AG04449 (cell line): ENCODE measurements at regions not wholly inside any gene's neighbourhood (a gene's known extent, or its start where the extent isn't known, plus 50 kb on each side); places are given as distances from the start of the nearest gene placed in this dataset.

Experiments used
- CTCF ChIA-PET: fragments of 350-600 bp; formaldehyde crosslinking; extraction: SDS; loops from one replicate; lab custom pipeline; 2021; ENCODE audit warnings: antibody characterized with exemption; lab: Yijun Ruan, JAX
- POLR2A ChIA-PET: fragments of 400-600, 350-600 bp; formaldehyde crosslinking; extraction: SDS; loops from one replicate; lab custom pipeline; 2020; ENCODE audit warnings: antibody characterized with exemption, inconsistent platforms; lab: Yijun Ruan, JAX
- DNase-seq: peaks from one replicate; pipeline ENCODE4 v3.0.0-alpha.2; 2010; ENCODE audit warnings: low read depth, low spot score
- H3K4me3 ChIP-seq: 2 replicates; pipeline ENCODE4 v1.5.1; 2011; ENCODE audit warnings: low read depth, mild to moderate bottlenecking, control low read depth, low read length
- TF ChIP-seq, protein P1 (sequence below): IDR thresholded peaks from one replicate; pipeline ENCODE4 v1.5.1; 2011; ENCODE audit warnings: mild to moderate bottlenecking, moderate library complexity, low read length, control low read depth, inconsistent platforms; ENCODE audit not compliant: insufficient read depth; ENCODE audit errors: missing control alignments

- CTCF ChIA-PET = no interaction called here
- TF ChIP-seq, protein P1, sequence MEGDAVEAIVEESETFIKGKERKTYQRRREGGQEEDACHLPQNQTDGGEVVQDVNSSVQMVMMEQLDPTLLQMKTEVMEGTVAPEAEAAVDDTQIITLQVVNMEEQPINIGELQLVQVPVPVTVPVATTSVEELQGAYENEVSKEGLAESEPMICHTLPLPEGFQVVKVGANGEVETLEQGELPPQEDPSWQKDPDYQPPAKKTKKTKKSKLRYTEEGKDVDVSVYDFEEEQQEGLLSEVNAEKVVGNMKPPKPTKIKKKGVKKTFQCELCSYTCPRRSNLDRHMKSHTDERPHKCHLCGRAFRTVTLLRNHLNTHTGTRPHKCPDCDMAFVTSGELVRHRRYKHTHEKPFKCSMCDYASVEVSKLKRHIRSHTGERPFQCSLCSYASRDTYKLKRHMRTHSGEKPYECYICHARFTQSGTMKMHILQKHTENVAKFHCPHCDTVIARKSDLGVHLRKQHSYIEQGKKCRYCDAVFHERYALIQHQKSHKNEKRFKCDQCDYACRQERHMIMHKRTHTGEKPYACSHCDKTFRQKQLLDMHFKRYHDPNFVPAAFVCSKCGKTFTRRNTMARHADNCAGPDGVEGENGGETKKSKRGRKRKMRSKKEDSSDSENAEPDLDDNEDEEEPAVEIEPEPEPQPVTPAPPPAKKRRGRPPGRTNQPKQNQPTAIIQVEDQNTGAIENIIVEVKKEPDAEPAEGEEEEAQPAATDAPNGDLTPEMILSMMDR = no peak
- DNase-seq = no peak
- no peak overlapping the region for H3K4me3 ChIP-seq
- POLR2A ChIA-PET = no interaction called here
Measured at GRCh38 chr5:145141534-145141933, 693.6 kb downstream of the PRELID2 start.

GRCh38 chr5:145130996-145131395, 704.1 kb downstream of the PRELID2 start:
- TF ChIP-seq, protein P1 = no peak
- H3K4me3 ChIP-seq = no peak overlapping the region
- ChIA-PET CTCF (interaction anchor here (0.8 to 1.2 kb wide), 2 partner anchors 216 to 927 kb away, joined by 3 to 4 read pairs; no protein-coding TSS in a partner anchor), POLR2A (no interaction called here)
- no peak for DNase-seq

GRCh38 chr5:145129797-145130196, 705.3 kb downstream of the PRELID2 start:
- POLR2A ChIA-PET = no interaction called here

GRCh38 chr5:145124806-145125205, 710.3 kb downstream of the PRELID2 start:
- TF ChIP-seq, protein P1 = no peak
- ChIA-PET CTCF (no interaction called here), POLR2A (no interaction called here)
- H3K4me3 ChIP-seq = no peak overlapping the region
- no peak for DNase-seq

More at GRCh38 chr5:145129797-145130196, 705.3 kb downstream of the PRELID2 start:
- H3K4me3 ChIP-seq = no peak overlapping the region
- CTCF ChIA-PET = interaction anchor here (1.2 kb wide), 1 partner anchor 217 kb away, joined by 4 read pairs; no protein-coding TSS in a partner anchor
- no peak for DNase-seq
- TF ChIP-seq, protein P1 = no peak

DNA sequence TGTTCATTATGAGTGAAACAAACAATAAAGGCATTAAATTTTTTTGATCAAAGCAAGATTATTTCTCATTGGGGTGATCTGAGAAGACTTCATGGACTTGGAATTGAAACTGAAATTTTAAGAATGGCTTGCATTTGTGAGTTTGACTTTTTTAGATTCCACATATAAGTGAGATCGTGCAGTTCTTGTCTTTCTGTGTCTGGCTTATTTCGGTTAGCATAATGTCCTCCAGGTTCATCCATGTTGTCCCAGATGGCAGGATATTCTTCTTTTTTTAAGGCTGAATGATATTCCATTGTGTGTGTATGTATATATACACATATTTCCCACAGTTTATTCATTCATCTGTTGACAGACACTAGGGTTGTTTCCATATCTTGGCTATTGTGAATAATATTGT, 716.5 kb downstream of the PRELID2 start:
- CTCF ChIA-PET = no interaction called here
- POLR2A ChIA-PET = no interaction called here
- H3K4me3 ChIP-seq = no peak overlapping the region
- no peak for DNase-seq
- TF ChIP-seq, protein P1 = no peak

- TF ChIP-seq, protein P1 = no peak
- no peak overlapping the region for H3K4me3 ChIP-seq
- DNase-seq = no peak
- ChIA-PET CTCF (no interaction called here), POLR2A (no interaction called here)
Measured at GRCh38 chr5:145118127-145118526, 717.0 kb downstream of the PRELID2 start.
